HK-2 (cell line): ENCODE measurements at regions not wholly inside any gene's neighbourhood (a gene's known extent, or its start where the extent isn't known, plus 50 kb on each side); places are given as distances from the start of the nearest gene placed in this dataset.
"Not testable (repeated sequence)": the region's sequence is repeated elsewhere in the genome, so short reads cannot be mapped to it uniquely, and the experiment has no call there.

Experiments used
- DNase-seq: peaks from one replicate; pipeline ENCODE4 v3.0.0-alpha.2; 2018; ENCODE audit not compliant: unreplicated experiment

DNA sequence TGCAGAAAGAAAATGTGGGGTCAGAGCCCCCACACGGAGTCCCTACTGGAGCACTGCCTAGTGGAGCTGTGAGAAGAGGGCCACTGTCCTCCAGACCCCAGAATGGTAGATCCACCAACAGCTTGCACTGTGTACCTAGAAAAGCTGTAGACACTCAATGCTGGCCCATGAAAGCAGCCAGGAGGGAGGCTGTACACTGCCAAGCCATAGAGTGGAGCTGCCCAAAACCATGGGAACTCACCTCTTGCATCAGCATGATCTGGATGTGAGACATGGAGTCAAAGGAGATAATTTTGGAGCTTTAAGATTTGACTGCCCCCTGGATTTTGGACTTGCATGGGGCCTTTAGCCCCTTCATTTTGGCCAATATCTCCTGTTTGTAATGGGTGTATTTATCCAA lies 452.3 kb downstream of the MRPL39 start:
- DNase-seq = not testable (repeated sequence)

DNA sequence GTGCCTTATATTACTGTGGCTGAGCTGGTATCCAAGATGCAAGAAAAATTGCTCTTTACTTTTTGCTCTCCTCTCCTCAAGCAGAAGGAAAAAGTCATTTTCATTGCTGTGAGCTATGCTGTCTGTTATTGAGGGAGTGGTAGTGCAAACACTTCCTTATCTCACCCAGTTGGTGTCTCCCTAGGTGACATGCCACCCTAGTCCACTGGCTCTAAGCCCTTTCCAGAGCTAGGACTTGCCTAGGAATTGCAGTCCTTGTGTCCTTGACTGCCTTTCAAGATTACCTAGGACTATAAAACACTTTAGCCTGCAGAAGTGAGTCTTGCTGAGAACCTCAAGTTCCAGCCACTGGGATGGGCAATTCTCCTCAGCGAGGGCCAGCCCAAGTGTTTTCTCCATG lies 458.3 kb downstream of the MRPL39 start:
- no peak for DNase-seq

DNA sequence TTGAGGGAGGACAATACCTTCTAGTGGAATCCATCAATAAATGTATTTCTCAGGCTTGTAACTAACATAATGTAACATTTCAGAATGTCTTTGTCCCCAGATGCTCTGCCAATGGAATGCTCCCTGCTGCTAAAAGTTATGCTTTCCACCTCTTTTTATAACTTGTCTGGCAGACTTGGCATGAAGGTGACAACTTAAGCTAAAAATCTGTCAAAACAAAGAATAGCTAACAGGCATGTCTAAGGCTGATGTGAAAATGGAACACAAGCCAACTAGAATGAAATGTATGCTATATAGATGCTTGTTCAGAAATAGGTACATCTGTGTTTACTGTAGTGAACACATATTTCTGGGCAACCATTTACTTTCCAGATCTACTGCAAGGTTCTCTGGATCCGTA lies 467.9 kb downstream of the MRPL39 start:
- DNase-seq = no peak

- no peak for DNase-seq
Measured at GRCh38 chr21:25133939-25134338, 473.3 kb downstream of the MRPL39 start.

GRCh38 chr21:25127811-25128210 lies 479.5 kb downstream of the MRPL39 start:
- DNase-seq = no peak

DNA sequence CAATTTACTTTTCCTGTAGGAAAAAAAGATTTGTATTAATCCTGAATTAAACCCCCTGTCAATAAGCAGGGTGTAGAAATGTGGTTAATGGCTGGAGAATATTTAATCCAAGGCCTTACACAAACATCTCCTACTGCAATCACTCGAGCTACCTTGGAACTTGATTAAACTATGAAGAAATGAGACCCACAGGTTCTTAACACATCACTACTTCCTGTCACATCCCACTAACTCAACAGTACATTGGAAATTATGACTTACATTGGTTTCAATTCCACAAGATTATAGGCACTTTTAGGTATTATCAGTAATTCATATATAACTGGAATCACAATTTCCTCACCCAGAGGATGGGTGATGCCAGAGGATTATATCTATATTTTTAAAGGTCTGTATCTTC lies 480.3 kb downstream of the MRPL39 start:
- no peak for DNase-seq

DNA sequence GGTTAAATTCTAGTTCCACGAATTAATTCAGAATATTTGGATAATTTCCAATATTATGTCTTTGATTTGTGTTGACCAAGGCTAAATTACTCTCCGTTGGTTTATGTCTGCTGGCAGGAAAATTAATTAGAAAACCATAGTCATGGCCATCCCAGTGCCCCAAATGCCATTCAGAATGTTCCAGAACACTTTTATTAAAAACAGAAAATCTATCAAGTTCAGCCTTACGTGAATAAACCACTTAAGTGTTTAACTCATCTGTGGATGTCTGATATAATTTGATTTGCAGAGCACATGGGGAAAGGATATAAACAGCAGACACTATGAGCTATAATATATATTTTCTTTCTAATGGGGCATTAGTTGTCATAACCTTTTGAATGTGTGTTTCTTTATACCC lies 480.7 kb downstream of the MRPL39 start:
- no peak for DNase-seq

DNA sequence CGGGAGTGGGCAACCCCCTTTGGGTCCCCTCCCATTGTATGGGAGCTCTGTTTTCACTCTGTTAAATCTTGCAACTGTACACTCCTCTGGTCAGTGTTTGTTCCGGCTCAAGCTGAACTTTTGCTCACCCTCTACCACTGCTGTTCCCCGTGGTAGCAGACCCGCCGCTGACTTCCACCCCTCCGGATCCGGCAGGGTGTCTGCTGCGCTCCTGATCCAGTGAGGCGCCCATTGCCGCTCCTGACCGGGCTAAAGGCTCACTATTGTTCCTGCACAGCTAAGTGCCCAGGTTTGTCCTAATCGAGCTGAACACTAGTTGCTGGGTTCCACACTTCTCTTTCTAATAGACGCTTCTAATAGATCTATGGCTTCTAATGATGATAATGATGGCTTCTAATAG lies 488.6 kb downstream of the MRPL39 start:
- no peak for DNase-seq

DNA sequence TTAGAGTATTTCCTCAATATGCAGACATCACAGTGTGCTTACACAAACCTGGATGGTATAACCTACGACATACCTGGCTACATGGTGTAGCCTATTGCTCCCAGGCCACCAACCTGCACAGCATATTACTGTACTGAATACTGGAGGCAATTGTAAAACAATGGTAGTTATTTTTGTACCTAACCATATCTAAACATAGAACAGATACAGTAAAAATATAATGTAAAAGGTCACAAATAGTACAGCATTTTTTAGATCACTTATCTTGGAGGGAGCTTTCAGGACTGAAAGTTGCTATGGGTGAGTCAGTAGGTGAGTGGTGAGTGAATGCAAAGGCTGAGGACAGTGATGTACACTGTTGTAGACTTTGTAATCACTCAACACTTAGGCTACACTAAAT lies 492.3 kb downstream of the MRPL39 start:
- DNase-seq = no peak

DNA sequence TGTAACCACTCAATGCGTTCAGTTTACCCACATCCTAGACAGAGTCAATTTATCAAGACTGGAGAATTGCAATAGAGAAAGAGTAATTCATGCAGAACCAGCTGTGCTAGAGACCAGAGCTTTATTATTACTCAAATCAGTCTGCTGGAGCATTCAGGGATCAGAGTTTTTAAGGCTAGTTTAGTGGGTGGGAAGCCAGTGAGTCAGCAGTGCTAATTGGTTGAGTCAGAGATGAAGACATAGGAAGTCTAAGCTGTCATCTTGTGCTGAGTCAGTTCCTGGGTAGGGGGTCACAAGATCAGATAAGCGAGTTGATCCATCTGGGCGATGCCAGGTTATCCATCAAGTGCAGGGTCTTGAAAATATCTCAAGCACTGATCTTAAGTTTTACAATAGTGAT lies 499.6 kb downstream of the MRPL39 start:
- peak; percentile 34 for DNase-seq

DNA sequence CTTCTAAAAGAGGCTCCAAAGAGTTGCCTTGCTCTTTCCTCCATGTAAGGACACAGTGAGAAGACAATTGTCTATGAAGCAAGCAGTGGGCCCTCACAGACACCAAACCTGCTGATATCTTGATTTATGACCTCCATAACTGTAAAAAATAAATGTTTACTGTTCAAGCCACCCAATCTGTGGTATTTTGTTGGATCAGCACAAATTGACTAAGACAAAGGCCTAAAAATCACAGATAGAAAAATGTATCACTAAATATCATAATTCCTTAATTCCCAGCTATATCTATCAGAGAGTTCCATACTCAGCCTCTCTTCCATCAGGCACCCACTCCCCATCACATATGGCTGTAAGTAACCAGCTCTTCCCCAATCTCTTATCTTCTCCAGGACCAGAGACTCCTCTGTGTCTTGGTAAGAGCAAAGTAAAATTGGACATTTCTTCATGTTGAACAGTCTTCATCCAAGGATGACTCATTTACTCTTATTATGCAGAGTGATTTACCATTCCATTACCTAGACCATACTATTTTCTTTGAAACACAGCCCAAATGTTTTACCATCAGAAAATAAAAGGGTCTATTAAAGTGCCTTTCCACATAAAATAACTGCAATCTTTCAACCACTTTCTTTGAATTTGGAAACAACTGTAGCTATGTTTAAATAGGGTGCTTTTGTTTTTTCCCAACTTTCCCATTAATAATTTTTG lies 503.6 kb downstream of the MRPL39 start:
- DNase-seq = no peak

DNA sequence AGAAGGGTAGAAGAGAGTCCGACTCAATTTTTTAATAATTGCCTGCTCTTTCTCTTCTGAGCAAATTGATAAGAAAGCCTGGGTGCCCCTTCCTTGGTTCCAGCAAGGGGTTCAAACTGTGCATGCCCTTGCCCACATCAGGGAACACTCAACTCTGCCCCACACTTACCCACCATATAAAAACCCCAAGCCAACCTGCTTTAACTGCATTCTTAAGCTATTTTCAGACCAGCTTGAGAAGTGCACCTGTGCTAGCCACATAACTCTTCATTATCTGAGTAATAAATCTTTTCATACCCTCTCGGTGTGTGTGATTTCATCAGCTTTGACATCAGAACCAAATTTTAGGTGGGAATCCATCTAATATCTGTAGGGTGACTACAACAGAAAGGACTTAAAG lies 509.6 kb downstream of the MRPL39 start:
- DNase-seq = no peak

DNA sequence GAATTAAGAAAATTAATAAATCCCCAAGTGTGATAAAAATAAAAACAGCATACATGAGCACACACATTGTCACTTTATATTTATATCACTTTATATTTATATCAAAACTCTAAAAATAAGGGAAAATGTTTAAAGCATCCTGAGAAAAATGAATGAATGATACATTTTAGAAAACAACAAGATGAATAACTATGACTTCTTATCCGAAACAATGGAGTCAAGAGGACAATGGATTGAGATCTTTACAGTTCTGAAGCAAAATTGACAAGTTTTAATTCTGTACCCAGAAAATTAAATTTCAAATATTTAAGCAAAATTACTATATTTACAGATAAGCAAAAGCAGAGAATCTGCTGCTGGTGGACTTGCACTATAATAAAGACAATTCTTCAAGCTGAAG lies 512.6 kb downstream of the MRPL39 start:
- no peak for DNase-seq

DNA sequence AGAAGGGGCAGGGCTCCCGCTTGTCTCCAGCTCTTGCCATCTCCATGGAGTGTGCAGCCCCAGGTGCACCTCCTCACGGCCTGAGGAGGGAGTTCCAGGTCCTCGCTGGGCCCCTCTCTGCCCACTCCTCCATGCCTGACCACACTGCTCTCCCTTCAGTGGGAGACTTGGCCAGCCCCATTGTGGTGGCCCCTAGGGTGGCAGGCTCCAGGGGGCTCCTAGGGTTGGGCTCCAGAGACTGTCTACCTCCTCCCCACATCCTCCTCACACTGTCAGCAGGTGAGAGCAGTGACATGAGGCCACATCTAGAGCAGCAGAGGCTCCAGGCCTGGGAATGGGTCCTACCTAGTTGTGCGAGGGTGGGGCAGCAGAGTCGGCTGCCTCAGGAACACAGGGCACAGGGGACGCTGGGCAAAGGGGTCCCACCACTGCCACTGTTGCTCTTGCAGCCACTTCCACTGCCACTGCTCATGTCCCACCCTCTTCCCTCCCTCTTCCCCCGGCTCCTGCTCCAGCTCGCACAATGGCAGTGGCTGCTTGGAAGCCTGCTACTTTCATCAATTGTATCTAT lies 514.8 kb downstream of the MRPL39 start:
- no peak for DNase-seq

- DNase-seq = no peak
Measured at GRCh38 chr21:25081096-25081495, 526.2 kb downstream of the MRPL39 start.

GRCh38 chr21:25080661-25081060 lies 526.6 kb downstream of the MRPL39 start:
- DNase-seq = no peak

DNA sequence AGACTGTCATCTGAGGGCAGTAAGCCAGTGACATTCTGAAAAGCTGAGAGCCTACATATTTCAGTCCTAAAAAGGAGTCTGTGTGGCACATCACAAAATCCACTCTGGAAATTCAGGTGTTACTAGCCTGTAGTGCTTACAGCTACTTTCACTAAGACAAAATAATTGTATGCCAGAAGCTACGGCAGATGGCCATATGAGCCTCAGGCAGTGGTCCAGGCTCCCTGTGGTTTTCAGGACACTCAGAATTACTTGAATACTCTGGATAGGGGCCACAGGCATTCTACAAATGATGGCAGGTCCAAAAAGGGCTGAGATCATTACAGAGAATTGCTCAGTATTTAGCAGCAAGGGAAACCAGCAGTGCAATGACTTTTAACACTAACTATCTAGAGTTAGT lies 527.1 kb downstream of the MRPL39 start:
- DNase-seq = no peak

- DNase-seq = no peak
Measured at GRCh38 chr21:25079053-25079452, 528.2 kb downstream of the MRPL39 start.

- no peak for DNase-seq
Measured at GRCh38 chr21:25062061-25062460, 545.2 kb downstream of the MRPL39 start.

GRCh38 chr21:25054689-25055088 lies 552.6 kb downstream of the MRPL39 start:
- no peak for DNase-seq

DNA sequence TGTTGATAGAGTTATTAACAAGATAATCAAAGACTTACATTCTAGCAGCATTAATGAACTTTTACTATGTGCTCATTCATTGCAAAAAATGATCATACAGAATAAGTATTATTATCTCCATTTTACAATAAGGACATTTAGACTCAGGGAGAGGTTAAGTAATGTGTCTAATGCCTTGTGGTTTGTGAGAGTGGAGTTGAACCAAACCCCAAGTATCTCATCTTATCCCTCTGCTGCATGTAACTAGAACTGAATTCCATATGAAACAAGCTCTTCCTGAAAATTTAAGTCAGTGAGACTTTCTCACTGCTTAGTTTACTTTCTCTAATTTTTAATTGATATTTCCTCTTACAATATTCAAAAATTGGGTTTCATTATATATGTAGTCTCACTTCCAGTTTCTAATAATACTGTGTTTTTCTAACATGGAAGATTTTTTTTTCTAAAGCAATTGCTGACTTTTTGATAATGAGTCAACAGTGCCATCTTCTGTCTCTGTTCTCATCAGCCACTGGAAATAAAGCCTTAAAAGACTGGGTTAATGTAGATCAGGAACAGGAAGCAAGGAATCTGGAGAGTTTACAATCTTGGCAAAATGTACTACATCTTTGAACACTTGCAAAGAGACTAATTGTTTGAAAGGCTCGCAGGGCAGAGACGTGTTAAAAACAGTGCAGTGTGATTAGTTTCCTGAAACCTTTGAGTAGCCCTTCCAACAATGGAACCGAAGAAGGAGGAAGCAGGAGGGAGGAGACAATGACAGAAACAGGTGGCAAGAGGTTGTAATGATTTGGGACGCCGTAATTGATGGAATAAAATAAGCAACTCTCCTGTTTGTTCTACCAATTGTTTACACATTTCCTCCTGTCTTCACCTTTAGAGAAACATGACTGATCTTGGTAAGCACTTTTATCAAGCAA lies 567.6 kb downstream of the MRPL39 start:
- DNase-seq = no peak

GRCh38 chr21:25036775-25037174 lies 570.5 kb downstream of the MRPL39 start:
- DNase-seq = no peak

DNA sequence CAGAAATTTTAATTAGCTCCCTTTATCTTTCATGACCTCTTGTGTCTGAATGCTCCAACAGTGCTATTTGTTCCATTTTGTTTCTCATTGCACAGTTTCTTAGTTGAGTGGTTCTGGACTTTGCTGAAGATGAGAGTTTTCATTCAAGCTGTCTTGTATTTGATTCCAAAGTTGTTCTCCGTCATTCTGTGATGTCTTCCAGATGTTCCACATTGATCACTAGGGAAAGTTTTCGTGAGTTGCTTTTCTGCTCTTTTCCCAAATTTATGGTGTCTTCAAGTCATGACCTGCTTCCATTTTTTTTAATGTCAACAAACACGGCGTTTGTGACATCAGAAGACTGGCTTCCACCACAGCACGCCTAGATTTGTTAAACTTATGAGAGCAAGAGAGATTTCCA lies 575.5 kb downstream of the MRPL39 start:
- DNase-seq = no peak
